Stromal cell of bone marrow (primary cell): ENCODE measurements at regions not wholly inside any gene's neighbourhood (a gene's known extent, or its start where the extent isn't known, plus 50 kb on each side); places are given as distances from the start of the nearest gene placed in this dataset.

Experiments used
- DNase-seq: peaks from one replicate; pipeline ENCODE4 v3.0.0-alpha.2; 2012; ENCODE audit warnings: low read depth

DNA sequence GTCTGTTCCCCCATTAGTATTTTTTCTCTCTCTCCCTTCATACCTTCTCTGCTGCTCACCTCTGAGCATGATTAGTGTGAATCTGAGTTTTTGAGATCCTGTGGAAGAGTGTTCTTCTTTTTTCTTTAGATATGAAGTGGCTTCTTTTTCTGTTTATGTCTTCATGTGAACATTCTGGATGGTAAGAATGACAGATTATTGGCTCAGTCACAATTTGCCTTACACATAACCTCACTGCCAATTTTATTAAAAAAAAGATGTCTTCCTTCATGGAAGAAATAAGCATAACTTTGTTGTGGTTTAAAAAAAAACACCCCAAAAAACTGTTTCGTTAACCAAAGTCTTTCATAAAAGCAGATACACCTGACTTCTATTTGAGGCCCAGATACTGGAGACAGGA is 539.1 kb downstream of the PLCL1 start:
- DNase-seq, result no peak

- no peak for DNase-seq
These were observed 536.5 kb downstream of the PLCL1 start for GRCh38 chr2:198340846-198341245.

DNA sequence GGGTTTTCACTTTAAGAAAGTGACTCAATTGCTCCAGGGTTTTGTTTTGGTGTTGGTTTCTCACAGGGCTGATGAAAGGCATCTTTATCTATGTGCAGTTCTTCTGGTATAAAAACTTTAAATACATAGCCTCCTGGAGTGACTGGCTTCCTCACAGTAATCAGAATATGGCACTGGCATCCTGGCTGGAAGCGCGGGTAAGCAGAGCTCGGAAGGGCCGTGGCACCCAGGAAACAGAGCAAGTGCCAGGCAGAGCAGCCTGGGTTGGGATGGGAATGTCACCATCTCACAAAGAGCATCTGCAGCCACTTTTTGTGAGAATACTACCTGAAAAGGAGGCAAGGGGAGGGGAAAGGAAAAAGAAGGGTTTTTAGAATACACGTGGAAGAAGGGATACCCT is 534.7 kb downstream of the PLCL1 start:
- no peak for DNase-seq

DNA sequence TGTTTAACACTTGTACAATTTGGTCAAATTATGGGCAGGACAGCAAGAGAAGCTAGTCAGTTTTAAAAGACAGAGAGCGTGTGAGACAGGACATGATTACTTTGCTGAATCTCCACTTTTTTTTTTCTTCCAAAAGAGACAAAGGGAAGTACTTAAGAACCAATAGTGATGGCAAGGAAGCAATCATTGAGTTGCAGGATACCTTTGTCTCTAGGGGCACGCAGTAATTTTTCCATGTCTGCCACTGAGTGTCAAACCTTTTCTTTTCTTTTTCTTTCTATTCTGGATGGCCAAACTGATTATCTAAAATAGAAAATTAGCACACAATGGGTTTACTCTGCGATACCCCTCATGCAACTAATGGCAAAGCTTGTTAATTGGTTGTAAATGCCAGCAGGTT is 533.0 kb downstream of the PLCL1 start:
- no peak for DNase-seq

DNA sequence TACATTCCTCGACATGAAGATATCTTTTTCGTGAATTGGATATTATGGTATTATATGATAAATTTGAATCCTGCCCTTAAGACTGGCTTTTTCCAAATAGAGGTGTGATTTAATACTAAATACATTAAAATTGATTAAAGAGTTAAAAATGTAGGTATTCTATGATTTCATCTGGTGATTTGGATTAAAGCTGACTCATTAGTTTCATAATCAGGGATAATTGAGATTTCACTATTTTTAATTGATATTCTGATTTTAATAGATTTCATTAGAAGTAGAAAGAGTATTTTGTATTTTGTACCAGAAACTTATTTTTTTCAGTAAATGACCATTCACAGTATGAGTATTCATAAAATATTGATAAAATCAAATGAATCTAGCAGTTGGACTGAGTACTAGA is 524.1 kb downstream of the PLCL1 start:
- DNase-seq, result no peak

DNA sequence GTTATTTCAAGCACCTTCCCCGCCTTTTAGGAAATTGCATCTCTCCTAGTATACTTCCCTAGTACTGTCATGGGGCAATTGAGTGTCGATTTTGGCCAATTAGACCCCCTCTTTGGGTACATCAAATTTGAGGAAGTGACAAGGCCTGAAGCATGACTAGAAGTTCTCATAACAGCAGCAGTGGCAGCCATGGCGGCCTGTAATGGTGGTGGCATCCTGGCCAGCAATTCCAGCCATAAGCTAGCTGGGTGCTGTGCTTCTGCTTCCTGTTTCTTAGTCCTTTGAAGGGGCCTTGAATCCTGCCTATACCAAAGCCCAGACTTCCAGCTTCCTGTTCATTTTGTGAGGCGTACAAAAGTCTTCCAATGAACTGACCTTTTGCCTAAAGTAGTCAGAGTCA is 523.1 kb downstream of the PLCL1 start:
- no peak for DNase-seq

GRCh38 chr2:198326431-198326830 is 522.0 kb downstream of the PLCL1 start:
- DNase-seq, result peak; percentile 13

DNA sequence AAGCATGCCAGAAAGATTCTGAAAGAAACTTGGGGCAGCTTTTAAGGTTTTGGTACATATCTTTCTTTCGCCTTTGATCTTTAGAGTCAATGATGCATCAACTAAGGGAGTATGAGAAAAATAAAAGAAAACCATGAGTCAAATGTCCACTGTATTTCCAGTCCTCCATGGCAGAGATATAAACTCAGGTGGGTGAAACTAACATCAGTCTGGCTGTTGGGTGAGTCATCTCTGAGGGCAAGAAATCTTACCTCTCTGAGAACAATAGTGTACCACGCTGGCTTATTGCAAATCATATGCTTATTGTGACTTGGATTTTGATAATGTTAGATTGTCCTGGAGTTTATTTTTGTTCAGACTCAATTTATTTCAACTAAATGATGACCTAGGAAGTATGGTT is 521.0 kb downstream of the PLCL1 start:
- DNase-seq, result no peak

DNA sequence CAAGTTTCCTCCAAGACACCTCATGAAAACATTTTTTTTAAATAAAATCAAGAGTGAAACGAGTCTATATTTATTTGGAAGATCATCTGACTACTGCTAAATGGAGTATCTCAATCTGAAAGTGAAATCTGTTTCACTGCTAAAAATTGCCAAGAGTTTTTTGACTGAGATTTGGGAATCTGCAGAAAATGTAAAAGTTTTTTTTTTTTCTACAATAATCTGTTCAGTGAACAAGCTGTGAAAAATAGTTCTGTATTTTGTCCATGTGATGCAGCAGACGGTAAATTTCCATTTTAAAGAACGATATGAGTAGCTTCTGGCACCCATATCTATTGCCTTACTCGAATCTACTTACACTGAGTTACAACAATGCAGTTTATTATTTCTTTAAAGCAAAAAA is 519.7 kb downstream of the PLCL1 start:
- DNase-seq, result no peak

DNA sequence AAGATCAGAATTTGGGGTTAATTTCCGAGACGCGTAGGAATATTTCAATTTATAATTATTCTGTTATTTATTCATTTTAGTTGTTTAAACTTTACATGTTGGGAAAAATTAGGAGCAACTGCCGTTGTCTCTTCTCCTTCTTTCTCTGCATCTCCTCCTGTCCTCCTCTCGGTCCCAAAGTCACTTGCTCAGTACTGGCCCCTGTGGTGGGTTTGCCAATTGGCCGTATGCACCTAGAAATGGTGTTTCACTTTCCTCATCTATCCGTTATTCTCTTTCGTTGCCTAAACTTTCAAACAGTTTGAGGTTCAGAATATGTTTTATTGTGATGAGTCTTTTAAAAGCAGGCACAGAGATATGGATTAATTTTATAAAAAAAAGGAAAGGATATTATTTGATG is 517.9 kb downstream of the PLCL1 start:
- DNase-seq, result no peak

DNA sequence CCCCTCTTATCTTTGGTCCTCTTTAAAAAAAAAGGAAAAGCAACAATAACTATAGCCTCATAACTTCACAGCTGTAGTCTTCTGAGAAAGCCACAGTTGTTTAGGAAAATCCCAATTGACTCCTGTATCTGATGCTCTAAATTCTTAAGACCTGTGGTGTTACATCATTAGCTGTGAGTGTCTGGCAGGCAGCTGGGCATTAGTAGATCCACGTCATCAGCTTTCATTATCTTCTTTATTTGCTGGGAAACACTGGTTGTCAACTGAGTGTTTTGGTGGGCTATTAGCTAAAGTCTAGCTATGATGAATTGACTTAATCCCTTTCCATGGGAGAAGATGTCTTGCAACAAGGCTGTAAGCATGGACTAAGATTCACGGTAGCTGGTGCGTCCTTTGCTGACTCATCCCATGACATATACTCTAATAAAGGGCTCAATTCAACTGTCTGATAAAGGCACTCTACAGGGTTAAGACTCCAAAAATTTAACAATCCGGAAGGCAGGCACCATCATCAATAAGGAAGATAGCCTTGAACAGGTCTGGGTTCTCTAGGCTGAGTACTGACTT is 517.2 kb downstream of the PLCL1 start:
- DNase-seq, result no peak

- no peak for DNase-seq
These were observed 512.5 kb downstream of the PLCL1 start for GRCh38 chr2:198316852-198317396.

DNA sequence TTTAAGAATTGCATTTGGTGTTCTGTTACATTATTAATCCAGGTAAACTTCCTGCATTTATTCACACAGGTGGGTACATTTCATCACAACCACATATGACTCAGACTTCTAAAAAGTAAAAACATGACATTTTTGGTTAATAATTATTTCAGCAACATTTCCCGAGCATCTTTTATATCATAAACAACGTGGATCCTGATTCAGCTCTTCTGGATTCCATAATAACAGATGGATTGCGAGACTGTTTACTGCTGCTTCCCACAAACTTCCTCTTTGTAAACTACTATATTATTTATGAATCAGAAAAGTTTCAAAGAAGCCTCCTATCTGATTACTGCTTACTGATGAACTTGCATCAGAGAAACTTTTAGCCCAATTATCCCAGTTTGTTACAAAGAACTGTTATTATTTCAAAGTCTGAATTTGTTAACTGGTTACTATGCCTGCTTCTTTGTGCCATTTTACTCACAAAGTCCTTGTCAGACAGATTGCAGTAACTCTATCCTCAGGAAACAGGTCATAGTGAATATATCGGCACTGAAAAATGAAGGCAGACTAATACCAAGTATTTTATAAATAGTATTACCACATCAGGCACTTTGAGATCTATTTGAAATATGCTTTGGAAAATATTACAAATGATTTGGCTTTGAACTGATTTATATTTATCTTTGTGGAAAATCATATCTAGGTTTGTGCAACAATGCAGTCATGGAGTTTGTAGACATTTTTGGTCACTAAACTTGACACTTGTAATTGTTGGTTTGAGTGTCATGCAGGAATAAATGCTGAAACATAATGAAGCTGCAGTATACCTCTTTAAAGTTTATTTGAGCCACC is 511.6 kb downstream of the PLCL1 start:
- no peak for DNase-seq

GRCh38 chr2:198314559-198315153 is 510.3 kb downstream of the PLCL1 start:
- DNase-seq, result peak; percentile 58

- DNase-seq, result no peak
These were observed 508.4 kb downstream of the PLCL1 start for GRCh38 chr2:198312596-198313483.

DNA sequence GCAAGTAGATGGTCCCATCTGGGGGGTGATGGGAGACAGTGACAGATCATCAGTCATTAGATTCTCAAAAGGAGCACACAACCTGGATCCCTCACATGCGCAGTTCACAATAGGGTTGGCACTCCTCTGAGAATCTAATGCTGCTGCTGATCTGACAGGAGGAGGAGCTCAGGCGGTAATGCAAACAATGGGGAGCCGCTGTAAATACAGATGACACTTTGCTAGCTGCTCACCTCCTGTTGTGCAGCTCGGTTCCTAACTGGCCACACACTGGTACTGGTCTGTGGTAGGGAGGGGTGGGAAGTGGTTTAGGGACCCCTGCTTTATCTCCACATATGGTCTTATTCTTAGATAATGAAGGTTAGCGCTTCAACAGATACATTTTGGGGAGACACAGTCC is 506.6 kb downstream of the PLCL1 start:
- DNase-seq, result no peak

GRCh38 chr2:198309673-198310280 is 505.4 kb downstream of the PLCL1 start:
- no peak for DNase-seq

DNA sequence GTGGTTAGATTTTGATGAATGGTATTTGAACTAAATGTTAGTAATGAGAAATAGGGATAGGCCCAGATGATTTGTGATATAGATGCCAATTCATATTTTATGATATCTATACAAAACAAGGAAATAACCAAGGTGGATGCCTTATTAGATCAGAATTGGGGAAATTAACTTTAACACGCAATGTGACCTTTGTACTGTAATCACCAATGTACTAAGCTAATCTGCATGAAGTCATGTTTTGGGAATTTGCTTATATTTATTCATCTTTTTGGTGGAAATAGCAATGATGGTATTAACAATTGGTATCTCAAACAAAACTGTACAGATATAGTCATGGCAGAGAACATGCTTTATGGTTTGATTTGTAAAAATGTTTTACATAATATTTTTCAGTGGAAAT is 504.7 kb downstream of the PLCL1 start:
- DNase-seq, result no peak

- DNase-seq, result no peak
These were observed 504.0 kb downstream of the PLCL1 start for GRCh38 chr2:198308368-198308767.

DNA sequence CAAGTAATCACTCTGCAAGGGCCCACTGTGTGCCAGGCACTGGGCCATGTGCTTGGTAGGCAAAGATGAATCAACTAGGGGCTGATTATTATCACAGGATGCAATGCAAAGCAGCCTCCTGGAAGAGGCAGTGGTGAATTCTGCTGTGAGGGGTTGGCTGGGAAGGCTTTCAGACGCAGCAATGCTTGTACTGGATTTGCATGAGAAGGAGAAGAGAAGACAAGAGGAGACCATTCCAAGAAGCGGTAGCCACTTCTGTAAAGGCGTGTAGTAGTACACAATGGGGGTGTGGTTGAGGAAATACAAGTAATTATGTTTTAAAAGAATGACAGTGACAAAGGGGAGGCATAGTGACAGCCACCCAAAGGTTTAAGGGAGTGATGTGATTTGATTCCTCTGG is 502.7 kb downstream of the PLCL1 start:
- DNase-seq, result no peak

GRCh38 chr2:198304859-198305258 is 500.5 kb downstream of the PLCL1 start:
- no peak for DNase-seq

DNA sequence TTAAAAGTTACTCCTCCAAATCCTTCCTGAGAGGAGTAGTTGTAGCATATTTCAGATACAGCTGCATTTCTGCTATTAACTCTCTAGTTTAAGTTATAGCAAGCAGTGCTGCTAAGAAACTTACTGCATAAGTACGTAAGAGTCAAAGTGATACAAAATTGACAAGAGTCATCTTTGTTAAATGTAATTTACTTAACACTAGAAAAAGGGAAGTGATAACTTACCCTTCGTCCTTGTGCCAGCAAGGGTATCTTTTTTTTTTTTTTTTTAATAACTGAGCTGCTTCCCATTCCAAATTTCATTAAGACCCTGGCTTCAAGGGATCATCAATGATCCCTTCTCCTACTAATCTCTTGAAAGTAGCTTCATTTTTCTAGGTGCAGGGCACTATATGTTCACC is 493.0 kb downstream of the PLCL1 start:
- DNase-seq, result no peak
